ENCODE measurements at regions not wholly inside any gene's neighbourhood (a gene's known extent, or its start where the extent isn't known, plus 50 kb on each side); places are given as distances from the start of the nearest gene placed in this dataset.

- 80 to 83% methylated on average over 7 of the region's 7 CpGs for WGBS, 2 donors
- TF ChIP-seq POLR2A (IDR thresholded peaks at IDR 0.05) (no peak), CTCF (IDR thresholded peaks at IDR 0.05) (no peak)
- intact Hi-C loops (cut with DNase I) = no loop called here
- Histone ChIP-seq H3K27ac (no peak overlapping the region), H3K27me3 (no peaks in the 10 kb centered on the region), H3K4me3 (no peak overlapping the region), H3K9me3 (no peaks in the 10 kb centered on the region), H3K36me3 (no peaks in the 10 kb centered on the region), H3K4me1 (peaks cover 0 to 15% (median 0%) of the 10 kb centered on the region in 3 donors)
- no peak for DNase-seq
Observed at GRCh38 chr4:177124349-177125064, 185.2 kb upstream of the NEIL3 start.

- WGBS, 2 donors = 73 to 78% methylated on average over 3 of the region's 3 CpGs
- no peaks in the 10 kb centered on the region for H3K27me3 ChIP-seq
- no peaks in the 10 kb centered on the region for H3K36me3 ChIP-seq
- H3K9me3 ChIP-seq = no peaks in the 10 kb centered on the region
- no peak overlapping the region for H3K4me3 ChIP-seq
- no peak for DNase-seq
- no peak overlapping the region for H3K27ac ChIP-seq
- no peak for TF ChIP-seq POLR2A (IDR thresholded peaks at IDR 0.05)
- TF ChIP-seq CTCF (IDR thresholded peaks at IDR 0.05) = no peak
- peaks cover 0 to 15% (median 0%) of the 10 kb centered on the region in 3 donors for H3K4me1 ChIP-seq
- intact Hi-C loops (cut with DNase I) = no loop called here
Observed at GRCh38 chr4:177125656-177126055, 184.0 kb upstream of the NEIL3 start.

GRCh38 chr4:177127658-177128057, 182.0 kb upstream of the NEIL3 start:
- H3K4me1 ChIP-seq = peaks cover 0 to 15% (median 0%) of the 10 kb centered on the region in 3 donors
- no peaks in the 10 kb centered on the region for H3K36me3 ChIP-seq
- no peaks in the 10 kb centered on the region for H3K9me3 ChIP-seq
- H3K27me3 ChIP-seq = no peaks in the 10 kb centered on the region
- intact Hi-C loops (cut with DNase I) = no loop called here
- H3K4me3 ChIP-seq = no peak overlapping the region
- peak overlapping the region in 3 of 4 donors; percentile 12 to 23 (median 23) for H3K27ac ChIP-seq
- no peak for DNase-seq
- TF ChIP-seq CTCF (IDR thresholded peaks at IDR 0.05) (no peak), POLR2A (IDR thresholded peaks at IDR 0.05) (no peak)

GRCh38 chr4:177128306-177128705, 181.4 kb upstream of the NEIL3 start:
- H3K4me3 ChIP-seq = no peak overlapping the region
- no peaks in the 10 kb centered on the region for H3K9me3 ChIP-seq
- H3K27me3 ChIP-seq = no peaks in the 10 kb centered on the region
- no peaks in the 10 kb centered on the region for H3K36me3 ChIP-seq
- peaks cover 0 to 15% (median 0%) of the 10 kb centered on the region in 3 donors for H3K4me1 ChIP-seq
- intact Hi-C loops (cut with DNase I) = no loop called here
- TF ChIP-seq CTCF (IDR thresholded peaks at IDR 0.05) (no peak), POLR2A (IDR thresholded peaks at IDR 0.05) (no peak)
- 11 to 14% methylated on average over 1 of the region's 1 CpG for whole genome bisulfite sequencing, 2 donors
- peak overlapping the region in 3 of 4 donors; percentile 12 to 23 (median 23) for H3K27ac ChIP-seq
- DNase-seq = no peak

- H3K4me3 ChIP-seq = no peak overlapping the region
- TF ChIP-seq CTCF (IDR thresholded peaks at IDR 0.05) (no peak), POLR2A (IDR thresholded peaks at IDR 0.05) (no peak)
- H3K4me1 ChIP-seq = peaks cover 0 to 8% (median 0%) of the 10 kb centered on the region in 3 donors
- H3K9me3 ChIP-seq = no peaks in the 10 kb centered on the region
- no peak for DNase-seq
- no peaks in the 10 kb centered on the region for H3K27me3 ChIP-seq
- no peaks in the 10 kb centered on the region for H3K36me3 ChIP-seq
- no peak overlapping the region for H3K27ac ChIP-seq
- intact Hi-C loops (cut with DNase I) = no loop called here
Observed at GRCh38 chr4:177131736-177132135, 177.9 kb upstream of the NEIL3 start.
